HG02571 (cell line): ENCODE measurements at regions not wholly inside any gene's neighbourhood (a gene's known extent, or its start where the extent isn't known, plus 50 kb on each side); places are given as distances from the start of the nearest gene placed in this dataset.

Experiments used
- ATAC-seq: cut with Tn5 transposase; IDR thresholded peaks from one replicate; pipeline ENCODE4 v1.9.1; 2021; ENCODE audit warnings: mild to moderate bottlenecking, moderate library complexity; ENCODE audit not compliant: unreplicated experiment

- no peak for ATAC-seq
Measured at GRCh38 chr16:66220702-66221101, 145.8 kb upstream of the CDH5 start.

GRCh38 chr16:66219491-66219890 is 147.0 kb upstream of the CDH5 start:
- no peak for ATAC-seq

- no peak for ATAC-seq
Measured at GRCh38 chr16:66212428-66212827, 154.1 kb upstream of the CDH5 start.

GRCh38 chr16:66211651-66212050 is 154.8 kb upstream of the CDH5 start:
- no peak for ATAC-seq

- ATAC-seq, result no peak
Measured at GRCh38 chr16:66207883-66208265, 158.6 kb upstream of the CDH5 start.

- ATAC-seq, result no peak
Measured at GRCh38 chr16:66207139-66207882, 159.2 kb upstream of the CDH5 start.

GRCh38 chr16:66206363-66206762 is 160.1 kb upstream of the CDH5 start:
- no peak for ATAC-seq

GRCh38 chr16:66205287-66206231 is 160.9 kb upstream of the CDH5 start:
- no peak for ATAC-seq

GRCh38 chr16:66204756-66205155 is 161.7 kb upstream of the CDH5 start:
- ATAC-seq, result no peak

GRCh38 chr16:66203476-66203875 is 163.0 kb upstream of the CDH5 start:
- ATAC-seq, result no peak

GRCh38 chr16:66199189-66199588 is 167.3 kb upstream of the CDH5 start:
- no peak for ATAC-seq

GRCh38 chr16:66198641-66199040 is 167.8 kb upstream of the CDH5 start:
- ATAC-seq, result no peak

- no peak for ATAC-seq
Measured at GRCh38 chr16:66197668-66198278, 168.7 kb upstream of the CDH5 start.

- no peak for ATAC-seq
Measured at GRCh38 chr16:66196770-66197169, 169.7 kb upstream of the CDH5 start.

GRCh38 chr16:66194866-66195265 is 171.6 kb upstream of the CDH5 start:
- no peak for ATAC-seq

- ATAC-seq, result no peak
Measured at GRCh38 chr16:66193543-66194229, 172.8 kb upstream of the CDH5 start.

- ATAC-seq, result no peak
Measured at GRCh38 chr16:66190411-66190810, 176.1 kb upstream of the CDH5 start.

- no peak for ATAC-seq
Measured at GRCh38 chr16:66189951-66190350, 176.5 kb upstream of the CDH5 start.

- no peak for ATAC-seq
Measured at GRCh38 chr16:66188917-66189725, 177.4 kb upstream of the CDH5 start.

GRCh38 chr16:66186251-66186785 is 180.2 kb upstream of the CDH5 start:
- no peak for ATAC-seq
